B cell (primary cell): ENCODE measurements at regions not wholly inside any gene's neighbourhood (a gene's known extent, or its start where the extent isn't known, plus 50 kb on each side); places are given as distances from the start of the nearest gene placed in this dataset.

Experiments used
- ATAC-seq: fragments of 200-7000 bp; cut with Tn5 transposase; one replicate; pipeline ENCODE4 v1.10.0; 2021; ENCODE audit warnings: low read depth, mild to moderate bottlenecking, moderate number of reproducible peaks, moderate library complexity
- CTCF ChIA-PET: fragments of 350-600 bp; sonication (Branson Sonifier 250); formaldehyde crosslinking; loops from one replicate; lab custom pipeline; 2021; ENCODE audit warnings: antibody characterized with exemption, inconsistent platforms; lab: Charles Lee
- POLR2A ChIA-PET: fragments of 350-600 bp; sonication (Branson Sonifier 250); formaldehyde crosslinking; loops from one replicate; lab custom pipeline; 2021; ENCODE audit warnings: antibody characterized with exemption; lab: Charles Lee
- DNase-seq: peaks from one replicate; pipeline ENCODE4 v3.0.0; 2013
- H2AFZ ChIP-seq: 2 replicates; pipeline ENCODE4 v1.6.1; 2012; ENCODE audit warnings: mild to moderate bottlenecking, low read depth, low read length; ENCODE audit not compliant: insufficient read depth, poor library complexity, severe bottlenecking
- H3K27ac ChIP-seq, 2 donors: 1 replicate in 1 of 2; 2 replicates in 1 of 2; pipeline ENCODE4 v1.5.1; 2012 to 2013; ENCODE audit warnings: low read length in 2 of 2, mild to moderate bottlenecking in 2 of 2, moderate library complexity in 1 of 2
- H3K27me3 ChIP-seq, 4 experiments: fragments of 200-600 bp in 1 of 4; sonication (generic) in 1 of 4; replicated peaks in 1 of 4; 1 replicate in 2 of 4; 2 replicates in 2 of 4; pipeline versions ENCODE4 v1.6.1 to v1.7.0; 2013 to 2016; ENCODE audit warnings: low read length in 3 of 4, mild to moderate bottlenecking in 2 of 4, mixed read lengths in 1 of 4, moderate library complexity in 1 of 4; ENCODE audit not compliant: insufficient read depth in 4 of 4, control insufficient read depth in 3 of 4; ENCODE audit errors: control extremely low read depth in 1 of 4
- H3K36me3 ChIP-seq, 2 experiments: replicated peaks in 1 of 2; 1 replicate in 1 of 2; 2 replicates in 1 of 2; pipeline versions ENCODE4 v1.6.1 to v1.7.1; 2013; ENCODE audit warnings: low read length in 1 of 2; ENCODE audit not compliant: insufficient read depth in 2 of 2, control insufficient read depth in 1 of 2; ENCODE audit errors: control extremely low read depth in 1 of 2, extremely low read depth in 1 of 2
- H3K4me1 ChIP-seq, 2 donors: fragments of 200-600 bp in 1 of 2; sonication (generic) in 1 of 2; 1 replicate in 1 of 2; 2 replicates in 1 of 2; pipeline versions ENCODE4 v1.5.1 to v1.6.1; 2013 to 2017; ENCODE audit warnings: low read length in 2 of 2; ENCODE audit not compliant: control insufficient read depth in 2 of 2, insufficient read depth in 2 of 2
- H3K4me2 ChIP-seq: replicated peaks from 2 replicates; pipeline ENCODE3; 2012; ENCODE audit warnings: mild to moderate bottlenecking, low read depth, low read length; ENCODE audit not compliant: poor library complexity, severe bottlenecking
- H3K4me3 ChIP-seq, 5 experiments: fragments of 200-600 bp in 1 of 5; sonication (generic) in 1 of 5; 1 replicate in 3 of 5; 2 replicates in 2 of 5; pipeline versions ENCODE4 v1.5.1 to v1.7.0; 2011 to 2016; ENCODE audit warnings: low read length in 4 of 5, mild to moderate bottlenecking in 4 of 5, low read depth in 2 of 5, control low read depth in 1 of 5, moderate library complexity in 1 of 5; ENCODE audit not compliant: insufficient read depth in 1 of 5; ENCODE audit errors: control extremely low read depth in 1 of 5, extremely low read depth in 1 of 5
- H3K79me2 ChIP-seq: fragments of 200-600 bp; sonication (generic); one replicate; pipeline ENCODE4 v1.6.0; 2016; ENCODE audit warnings: low read length; ENCODE audit not compliant: control insufficient read depth, insufficient read depth
- H3K9ac ChIP-seq: fragments of 200-600 bp; sonication (generic); 2 replicates; pipeline ENCODE4 v1.6.1; 2017; ENCODE audit warnings: mild to moderate bottlenecking, low read length, moderate library complexity
- H3K9me3 ChIP-seq, 3 donors: one replicate each; pipeline versions ENCODE4 v1.6.1 to v1.7.1; 2013; ENCODE audit warnings: low read length in 2 of 3; ENCODE audit not compliant: control insufficient read depth in 2 of 3, insufficient read depth in 1 of 3; ENCODE audit errors: control extremely low read depth in 1 of 3
- H4K20me1 ChIP-seq: 2 replicates; pipeline ENCODE4 v1.6.0; 2012; ENCODE audit warnings: mild to moderate bottlenecking, low read length; ENCODE audit not compliant: insufficient read depth, control insufficient read depth, poor library complexity, severe bottlenecking
- H3K27ac Mint-ChIP-seq: one replicate; pipeline ENCODE4 v1.8.0; 2021; ENCODE audit warnings: mixed read lengths
- H3K27me3 Mint-ChIP-seq: one replicate; pipeline ENCODE4 v1.8.0; 2021; ENCODE audit warnings: mixed read lengths
- H3K4me1 Mint-ChIP-seq: one replicate; pipeline ENCODE4 v1.8.0; 2021; ENCODE audit warnings: mixed read lengths
- H3K4me3 Mint-ChIP-seq: one replicate; pipeline ENCODE4 v1.8.0; 2021; ENCODE audit warnings: mixed read lengths
- H3K9me3 Mint-ChIP-seq: one replicate; pipeline ENCODE4 v1.8.0; 2022; ENCODE audit warnings: mixed read lengths; ENCODE audit not compliant: insufficient read depth
- CTCF ChIP-seq: fragments of 200-600 bp; IDR thresholded peaks from one replicate; pipeline ENCODE4 v1.8.0; 2022; ENCODE audit warnings: antibody characterized with exemption, mild to moderate bottlenecking
- EZH2 ChIP-seq: IDR thresholded peaks from 2 replicates; pipeline ENCODE4 v1.6.1; 2012; ENCODE audit warnings: borderline replicate concordance, low read depth, mild to moderate bottlenecking, moderate library complexity, low read length; ENCODE audit not compliant: insufficient read depth, poor library complexity, severe bottlenecking
- WGBS: methylation state at CpG from one replicate; pipeline ENCODE4 v1.1.5; 2013; ENCODE audit warnings: missing lambda C conversion rate; ENCODE audit not compliant: insufficient coverage; 5-methylcytosine and 5-hydroxymethylcytosine counted together
- intact Hi-C: fragments of 100-400 bp; cut with micrococcal nuclease; formaldehyde crosslinking; loops from one replicate; pipeline ENCODE4 v1.10.0; 2022

GRCh38 chr12:5099136-5099535 lies 55.5 kb downstream of the KCNA5 start:
- Histone ChIP-seq H3K4me3 (no peak overlapping the region), H3K79me2 (no peaks in the 10 kb centered on the region), H3K9ac (no peak overlapping the region), H3K4me2 (no peak overlapping the region), H4K20me1 (no peaks in the 10 kb centered on the region), H3K27me3 (peaks cover 0 to 17% (median 6%) of the 10 kb centered on the region in 4 experiments), H3K27ac (no peak overlapping the region), H3K4me1 (no peaks in the 10 kb centered on the region), H3K36me3 (no peaks in the 10 kb centered on the region), H3K9me3 (no peaks in the 10 kb centered on the region), H2AFZ (no peak overlapping the region)
- DNase-seq = no peak
- Mint-ChIP-seq H3K27me3 (peaks cover 47% of the 10 kb centered on the region), H3K27ac (no peak overlapping the region), H3K9me3 (no peaks in the 10 kb centered on the region), H3K4me1 (no peaks in the 10 kb centered on the region), H3K4me3 (no peak overlapping the region)
- ChIA-PET POLR2A (no interaction called here), CTCF (no interaction called here)
- intact Hi-C loops = no loop called here
- WGBS = 95% methylated on average over 13 of the region's 13 CpGs
- no peak for ATAC-seq
- TF ChIP-seq CTCF = no peak
- no peak for TF ChIP-seq EZH2

- no peaks in the 10 kb centered on the region for H3K4me1 ChIP-seq
- no peaks in the 10 kb centered on the region for H4K20me1 ChIP-seq
- no peaks in the 10 kb centered on the region for H3K9me3 Mint-ChIP-seq
- no peak overlapping the region for H2AFZ ChIP-seq
- no peak overlapping the region for H3K27ac ChIP-seq
- DNase-seq = no peak
- intact Hi-C loops = no loop called here
- no peak overlapping the region for H3K9ac ChIP-seq
- no peaks in the 10 kb centered on the region for H3K4me1 Mint-ChIP-seq
- no peak overlapping the region for H3K4me3 Mint-ChIP-seq
- H3K79me2 ChIP-seq = no peaks in the 10 kb centered on the region
- peaks cover 47% of the 10 kb centered on the region for H3K27me3 Mint-ChIP-seq
- no peak for ATAC-seq
- no peaks in the 10 kb centered on the region for H3K36me3 ChIP-seq
- ChIA-PET CTCF (interaction anchor here (1.4 kb wide), 1 partner anchor 78 kb away, joined by 3 read pairs; no protein-coding TSS in a partner anchor), POLR2A (no interaction called here)
- no peak for TF ChIP-seq EZH2
- no peak for TF ChIP-seq CTCF
- H3K9me3 ChIP-seq = no peaks in the 10 kb centered on the region
- H3K27ac Mint-ChIP-seq = no peak overlapping the region
- WGBS = 93% methylated on average over 7 of the region's 7 CpGs
- H3K4me2 ChIP-seq = no peak overlapping the region
- no peak overlapping the region for H3K4me3 ChIP-seq
- H3K27me3 ChIP-seq = peaks cover 0 to 16% (median 6%) of the 10 kb centered on the region in 4 experiments
Measured at GRCh38 chr12:5099591-5099990, 55.9 kb downstream of the KCNA5 start.
